ENCODE measurements at regions not wholly inside any gene's neighbourhood (a gene's known extent, or its start where the extent isn't known, plus 50 kb on each side); places are given as distances from the start of the nearest gene placed in this dataset.

GRCh38 chr7:113301983-113302382, 183.6 kb upstream of the SMIM30 start:
- intact Hi-C loops (cut with DNase I) = no loop called here
- ATAC-seq (no peak), DNase-seq (no peak)
- Histone ChIP-seq H3K36me3 (no peaks in the 10 kb centered on the region), H3K27me3 (no peaks in the 10 kb centered on the region), H3K27ac (no peak overlapping the region), H3K4me1 (no peaks in the 10 kb centered on the region), H3K9me3 (no peaks in the 10 kb centered on the region), H3K4me3 (no peak overlapping the region)
- TF ChIP-seq CTCF (IDR thresholded peaks at IDR 0.05) (no peak), POLR2A (IDR thresholded peaks at IDR 0.05) (no peak)
- WGBS (ENCODE audit: insufficient coverage, low coverage, low lambda C conversion rate, missing lambda C conversion rate) = 44% methylated on average over 1 of the region's 1 CpG

GRCh38 chr7:113301141-113301540, 182.8 kb upstream of the SMIM30 start:
- Histone ChIP-seq H3K4me3 (no peak overlapping the region), H3K27me3 (no peaks in the 10 kb centered on the region), H3K4me1 (no peaks in the 10 kb centered on the region), H3K27ac (no peak overlapping the region), H3K9me3 (no peaks in the 10 kb centered on the region), H3K36me3 (no peaks in the 10 kb centered on the region)
- 40% methylated on average over 3 of the region's 3 CpGs for WGBS (ENCODE audit: insufficient coverage, low coverage, low lambda C conversion rate, missing lambda C conversion rate)
- no peak for ATAC-seq
- DNase-seq = no peak
- intact Hi-C loops (cut with DNase I) = no loop called here
- TF ChIP-seq POLR2A (IDR thresholded peaks at IDR 0.05) (no peak), CTCF (IDR thresholded peaks at IDR 0.05) (no peak)

- no peak for TF ChIP-seq POLR2A (IDR thresholded peaks at IDR 0.05)
- TF ChIP-seq CTCF (IDR thresholded peaks at IDR 0.05) = no peak
- Histone ChIP-seq H3K9me3 (no peaks in the 10 kb centered on the region), H3K27ac (no peak overlapping the region), H3K4me1 (no peaks in the 10 kb centered on the region), H3K4me3 (no peak overlapping the region), H3K27me3 (no peaks in the 10 kb centered on the region), H3K36me3 (no peaks in the 10 kb centered on the region)
- ATAC-seq (no peak), DNase-seq (no peak)
- intact Hi-C loops (cut with DNase I) = no loop called here
These were observed 181.4 kb upstream of the SMIM30 start for GRCh38 chr7:113299748-113300147.

DNA sequence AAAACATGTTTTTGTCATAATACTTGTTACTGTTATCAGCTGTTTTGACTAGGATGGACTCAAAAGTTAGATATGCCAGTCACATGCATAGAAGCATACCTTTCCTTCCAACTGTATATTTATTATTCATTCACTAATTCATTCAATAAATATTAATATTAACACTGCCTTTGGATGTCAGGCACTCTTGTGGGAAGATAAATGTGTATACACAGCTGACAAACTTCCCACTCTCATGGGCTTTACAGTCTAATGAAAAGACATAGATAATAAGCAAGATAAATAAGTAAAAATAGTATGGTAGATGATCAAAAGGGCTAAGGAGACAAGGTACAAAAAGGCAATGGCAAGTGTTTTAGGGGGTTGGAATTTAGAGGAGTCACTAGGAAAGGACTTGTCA, 180.1 kb upstream of the SMIM30 start:
- ATAC-seq = no peak
- Histone ChIP-seq H3K27me3 (no peaks in the 10 kb centered on the region), H3K27ac (no peak overlapping the region), H3K9me3 (no peaks in the 10 kb centered on the region), H3K4me3 (no peak overlapping the region), H3K4me1 (no peaks in the 10 kb centered on the region), H3K36me3 (no peaks in the 10 kb centered on the region)
- no peak for DNase-seq
- intact Hi-C loops (cut with DNase I) = no loop called here
- TF ChIP-seq CTCF (IDR thresholded peaks at IDR 0.05) = no peak

- ATAC-seq = no peak
- no peak overlapping the region for H3K27ac ChIP-seq
- no peaks in the 10 kb centered on the region for H3K9me3 ChIP-seq
- DNase-seq = no peak
- no peaks in the 10 kb centered on the region for H3K36me3 ChIP-seq
- no CpG with 5 or more reads among the region's 3 CpGs for whole genome bisulfite sequencing (ENCODE audit: insufficient coverage, low coverage, low lambda C conversion rate, missing lambda C conversion rate)
- no peaks in the 10 kb centered on the region for H3K4me1 ChIP-seq
- H3K4me3 ChIP-seq = no peak overlapping the region
- H3K27me3 ChIP-seq = no peaks in the 10 kb centered on the region
- intact Hi-C loops (cut with DNase I) = no loop called here
- TF ChIP-seq POLR2A (IDR thresholded peaks at IDR 0.05) = no peak
- TF ChIP-seq CTCF (IDR thresholded peaks at IDR 0.05) = no peak
These were observed 176.4 kb upstream of the SMIM30 start for GRCh38 chr7:113294750-113295149.
